Activated naive CD8-positive, alpha-beta T cell treated with anti-CD3 and anti-CD28 coated beads, Interleukin-2, amount 10 ng/mL, durations not matched to agents 7 days and 5 days (primary cell): ENCODE measurements at regions not wholly inside any gene's neighbourhood (a gene's known extent, or its start where the extent isn't known, plus 50 kb on each side); places are given as distances from the start of the nearest gene placed in this dataset.

Experiments
- ATAC-seq: fragments of 150-1000 bp; cut with Tn5 transposase; one replicate; pipeline ENCODE4 v1.10.0; 2021; ENCODE audit warnings: low read depth, moderate library complexity
- POLR2A ChIA-PET: fragments of 350-600 bp; sonication (Branson Sonifier 250); formaldehyde crosslinking; loops from one replicate; lab custom pipeline; 2021; ENCODE audit warnings: antibody characterized with exemption; lab: Charles Lee
- DNase-seq: peaks from one replicate; pipeline ENCODE4 v3.0.0; 2021
- H3K27ac Mint-ChIP-seq: one replicate; pipeline ENCODE4 v1.8.0; 2022; ENCODE audit warnings: mild to moderate bottlenecking, mixed read lengths
- H3K27me3 Mint-ChIP-seq: one replicate; pipeline ENCODE4 v1.8.0; 2022; ENCODE audit warnings: mild to moderate bottlenecking, moderate library complexity, mixed read lengths
- H3K36me3 Mint-ChIP-seq: one replicate; pipeline ENCODE4 v1.8.0; 2021; ENCODE audit warnings: mild to moderate bottlenecking, mixed read lengths
- H3K4me1 Mint-ChIP-seq: one replicate; pipeline ENCODE4 v1.8.0; 2021; ENCODE audit warnings: mixed read lengths
- H3K4me3 Mint-ChIP-seq: one replicate; pipeline ENCODE4 v1.8.0; 2022; ENCODE audit warnings: mild to moderate bottlenecking, moderate library complexity, mixed read lengths
- H3K9me3 Mint-ChIP-seq: one replicate; pipeline ENCODE4 v1.8.0; 2021; ENCODE audit warnings: mixed read lengths

DNA sequence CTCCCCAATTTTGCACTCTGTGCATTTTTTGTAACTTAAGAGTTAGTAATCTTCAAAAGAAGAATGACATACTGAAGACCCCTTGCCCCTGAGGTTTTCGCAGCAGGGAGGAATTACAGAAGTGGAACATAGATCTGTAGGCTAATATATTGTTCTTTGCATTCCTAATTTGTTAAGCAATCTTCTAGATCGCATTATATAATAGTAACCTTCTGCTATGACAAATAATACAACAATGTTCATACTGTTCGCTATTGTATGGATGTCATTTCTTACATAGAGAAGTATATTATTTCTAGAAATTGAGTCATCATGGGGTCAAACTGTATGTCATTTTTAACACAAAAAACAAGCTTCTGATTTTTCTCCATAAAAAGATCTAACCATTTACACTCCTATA lies 95.8 kb upstream of the TGFBR2 start:
- Mint-ChIP-seq H3K27ac (no peak overlapping the region), H3K4me3 (no peak overlapping the region), H3K36me3 (peaks cover 4% of the 10 kb centered on the region), H3K4me1 (peaks cover 7% of the 10 kb centered on the region), H3K27me3 (no peaks in the 10 kb centered on the region), H3K9me3 (peaks cover 2% of the 10 kb centered on the region)
- POLR2A ChIA-PET = no interaction called here
- no peak for DNase-seq
- ATAC-seq = no peak

DNA sequence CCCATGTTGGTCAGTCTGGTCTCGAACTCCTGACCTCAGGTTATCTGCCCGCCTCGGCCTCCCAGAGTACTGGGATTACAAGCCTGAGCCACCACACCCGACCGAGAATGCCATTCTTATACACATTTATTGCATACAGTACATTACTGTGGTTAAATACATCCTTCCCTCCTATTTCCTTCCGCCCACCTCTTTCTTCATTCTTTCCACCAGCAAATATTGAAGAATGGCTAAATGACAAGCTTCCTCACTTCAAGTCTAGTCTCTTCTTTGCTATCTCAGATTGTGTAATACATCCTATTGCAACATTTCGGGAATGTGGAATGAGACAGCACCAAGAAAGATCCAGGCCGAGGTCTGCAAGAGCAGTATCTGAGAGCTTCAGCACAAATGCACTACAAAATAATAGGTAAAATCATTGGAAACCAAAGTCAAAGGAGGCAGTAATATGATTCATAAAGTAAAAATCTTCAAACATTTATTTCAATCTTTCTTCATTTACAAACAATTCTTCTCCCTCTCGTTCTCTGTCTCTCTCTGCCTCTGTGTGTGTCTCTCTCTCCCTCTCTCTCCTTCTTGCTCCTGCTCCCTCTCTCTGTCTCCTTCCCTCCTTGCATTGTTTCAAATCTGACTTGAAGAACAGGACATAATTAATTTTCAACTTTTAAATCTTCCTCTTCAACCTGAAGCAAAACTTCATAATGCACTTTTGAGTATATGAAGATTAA lies 94.7 kb upstream of the TGFBR2 start:
- DNase-seq = no peak
- no peak overlapping the region for H3K27ac Mint-ChIP-seq
- no peak overlapping the region for H3K4me3 Mint-ChIP-seq
- POLR2A ChIA-PET = no interaction called here
- H3K4me1 Mint-ChIP-seq = peaks cover 9% of the 10 kb centered on the region
- peaks cover 2% of the 10 kb centered on the region for H3K36me3 Mint-ChIP-seq
- no peaks in the 10 kb centered on the region for H3K27me3 Mint-ChIP-seq
- ATAC-seq = no peak
- H3K9me3 Mint-ChIP-seq = no peaks in the 10 kb centered on the region

- POLR2A ChIA-PET = no interaction called here
- Mint-ChIP-seq H3K4me3 (no peak overlapping the region), H3K36me3 (peaks cover 6% of the 10 kb centered on the region), H3K27me3 (no peaks in the 10 kb centered on the region), H3K9me3 (peaks cover 2% of the 10 kb centered on the region), H3K27ac (no peak overlapping the region), H3K4me1 (peaks cover 11% of the 10 kb centered on the region)
- DNase-seq (no peak), ATAC-seq (no peak)
Measured at GRCh38 chr3:30512576-30512975, 93.8 kb upstream of the TGFBR2 start.

GRCh38 chr3:30513374-30514152 lies 92.8 kb upstream of the TGFBR2 start:
- H3K36me3 Mint-ChIP-seq = peaks cover 6% of the 10 kb centered on the region
- no peak for ATAC-seq
- no peak overlapping the region for H3K4me3 Mint-ChIP-seq
- DNase-seq = no peak
- no peaks in the 10 kb centered on the region for H3K27me3 Mint-ChIP-seq
- POLR2A ChIA-PET = no interaction called here
- peaks cover 21% of the 10 kb centered on the region for H3K4me1 Mint-ChIP-seq
- H3K9me3 Mint-ChIP-seq = peaks cover 4% of the 10 kb centered on the region
- H3K27ac Mint-ChIP-seq = no peak overlapping the region

DNA sequence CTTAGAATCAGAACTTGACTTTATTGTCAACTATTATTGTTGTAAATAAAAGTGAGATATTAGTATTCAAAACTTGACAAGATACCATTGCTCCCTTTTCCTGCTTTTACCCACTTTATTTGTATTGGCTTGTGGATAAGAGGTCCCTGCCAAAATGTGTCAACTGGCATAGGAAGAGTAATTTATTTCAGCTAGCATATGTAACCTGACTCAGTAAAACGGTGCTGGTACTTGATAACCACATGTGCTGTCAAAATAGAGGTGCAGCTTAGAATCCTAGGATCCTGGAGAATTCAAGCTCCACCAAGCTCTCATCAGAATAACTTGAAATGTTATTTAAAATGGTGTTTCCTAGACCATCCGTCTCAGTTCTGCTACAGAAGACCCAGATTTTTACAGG lies 90.2 kb upstream of the TGFBR2 start:
- POLR2A ChIA-PET = no interaction called here
- Mint-ChIP-seq H3K36me3 (peaks cover 6% of the 10 kb centered on the region), H3K4me1 (peaks cover 26% of the 10 kb centered on the region), H3K4me3 (no peak overlapping the region), H3K27ac (no peak overlapping the region), H3K9me3 (peaks cover 4% of the 10 kb centered on the region), H3K27me3 (no peaks in the 10 kb centered on the region)
- DNase-seq = no peak
- ATAC-seq = no peak

- peaks cover 4% of the 10 kb centered on the region for H3K9me3 Mint-ChIP-seq
- POLR2A ChIA-PET = interaction anchor here (1.0 to 2.2 kb wide), 2 partner anchors 83 to 89 kb away, joined by 4 to 9 read pairs; partner anchors contain the start of gene TGFBR2
- H3K4me3 Mint-ChIP-seq = peak overlapping the region; percentile 39
- peaks cover 19% of the 10 kb centered on the region for H3K4me1 Mint-ChIP-seq
- DNase-seq = no peak
- no peaks in the 10 kb centered on the region for H3K27me3 Mint-ChIP-seq
- H3K27ac Mint-ChIP-seq = no peak overlapping the region
- H3K36me3 Mint-ChIP-seq = peaks cover 4% of the 10 kb centered on the region
- no peak for ATAC-seq
Measured at GRCh38 chr3:30518181-30518864, 88.1 kb upstream of the TGFBR2 start.

GRCh38 chr3:30518872-30519271 lies 87.5 kb upstream of the TGFBR2 start:
- peaks cover 19% of the 10 kb centered on the region for H3K4me1 Mint-ChIP-seq
- no peak overlapping the region for H3K4me3 Mint-ChIP-seq
- peaks cover 4% of the 10 kb centered on the region for H3K9me3 Mint-ChIP-seq
- H3K36me3 Mint-ChIP-seq = peaks cover 4% of the 10 kb centered on the region
- no peak overlapping the region for H3K27ac Mint-ChIP-seq
- ATAC-seq = no peak
- POLR2A ChIA-PET = interaction anchor here (1.0 to 2.2 kb wide), 2 partner anchors 83 to 88 kb away, joined by 4 to 9 read pairs; partner anchors contain the start of gene TGFBR2
- H3K27me3 Mint-ChIP-seq = no peaks in the 10 kb centered on the region
- DNase-seq = no peak

DNA sequence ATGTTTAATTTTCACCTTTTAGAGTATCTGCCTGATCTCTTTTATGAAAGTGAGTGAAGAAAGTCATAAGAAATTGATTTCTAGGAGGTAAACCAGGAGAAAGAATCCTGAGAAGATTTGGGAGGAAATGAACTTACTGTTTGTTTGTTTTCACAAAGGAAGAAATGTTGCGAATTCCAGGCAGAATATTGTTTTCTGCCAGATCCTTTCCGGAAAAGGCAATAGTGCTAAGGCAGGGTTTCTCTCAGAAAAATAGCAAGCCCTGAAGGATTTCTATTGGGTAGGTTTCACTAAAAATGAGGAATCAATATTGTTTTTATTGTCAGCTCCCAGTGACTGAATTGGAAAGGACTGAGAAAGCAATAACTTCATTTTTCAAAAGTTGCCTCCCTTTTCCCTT lies 85.7 kb upstream of the TGFBR2 start:
- DNase-seq (no peak), ATAC-seq (no peak)
- H3K9me3 Mint-ChIP-seq = peaks cover 4% of the 10 kb centered on the region
- H3K27ac Mint-ChIP-seq = no peak overlapping the region
- peaks cover 9% of the 10 kb centered on the region for H3K36me3 Mint-ChIP-seq
- H3K4me3 Mint-ChIP-seq = no peak overlapping the region
- POLR2A ChIA-PET = interaction anchor here (1.6 kb wide), 1 partner anchor 86 kb away, joined by 3 read pairs; the partner anchor contains the start of gene TGFBR2
- H3K4me1 Mint-ChIP-seq = peaks cover 26% of the 10 kb centered on the region
- H3K27me3 Mint-ChIP-seq = no peaks in the 10 kb centered on the region

DNA sequence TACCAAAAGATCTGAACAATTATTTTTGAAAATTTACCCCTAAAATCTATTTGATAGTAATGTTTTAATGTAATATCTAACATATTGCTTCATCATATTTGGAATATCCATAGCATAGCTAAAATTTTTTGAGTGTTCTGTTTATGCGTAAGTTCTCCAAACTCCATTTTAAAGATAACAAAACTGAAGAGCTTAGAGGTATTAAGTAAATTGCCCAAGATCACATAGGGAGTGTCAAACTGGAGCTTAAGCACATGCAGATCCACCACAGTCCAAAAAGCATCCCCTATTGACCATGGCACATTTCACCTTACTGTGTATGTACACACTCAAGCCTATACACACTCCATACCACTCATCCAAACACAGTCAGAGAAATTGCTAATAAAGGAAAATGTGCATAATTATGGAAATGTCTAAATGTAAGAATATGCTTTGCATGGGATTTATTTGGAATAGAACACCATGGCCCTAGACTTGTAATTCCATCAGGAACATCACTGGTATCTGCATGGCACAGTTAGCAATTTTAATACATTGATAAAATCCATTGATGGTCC lies 85.2 kb upstream of the TGFBR2 start:
- H3K36me3 Mint-ChIP-seq = peaks cover 9% of the 10 kb centered on the region
- no peak for ATAC-seq
- no peak overlapping the region for H3K4me3 Mint-ChIP-seq
- peaks cover 24% of the 10 kb centered on the region for H3K4me1 Mint-ChIP-seq
- H3K27ac Mint-ChIP-seq = no peak overlapping the region
- POLR2A ChIA-PET = interaction anchor here (1.6 kb wide), 1 partner anchor 85 kb away, joined by 3 read pairs; the partner anchor contains the start of gene TGFBR2
- no peaks in the 10 kb centered on the region for H3K27me3 Mint-ChIP-seq
- DNase-seq = no peak
- H3K9me3 Mint-ChIP-seq = peaks cover 8% of the 10 kb centered on the region

DNA sequence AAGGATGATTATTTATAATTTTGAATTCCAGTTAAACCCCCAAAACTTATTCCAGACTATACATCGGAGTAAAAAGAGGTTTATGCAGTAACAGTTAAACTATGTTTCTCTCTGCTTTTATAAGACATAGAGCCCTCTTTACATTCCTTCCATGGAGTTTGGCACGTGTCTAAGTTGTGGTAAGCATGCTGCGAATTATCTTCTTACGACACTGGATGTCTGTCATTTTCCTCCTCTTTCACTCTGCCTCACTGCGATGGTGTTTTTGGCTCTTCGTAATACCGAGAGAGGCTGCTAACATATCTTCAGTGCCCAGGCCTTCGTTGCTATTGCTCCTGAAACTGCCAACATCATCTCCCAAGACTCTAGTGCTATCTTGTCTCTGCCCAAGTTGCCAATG lies 83.9 kb upstream of the TGFBR2 start:
- POLR2A ChIA-PET = no interaction called here
- H3K4me1 Mint-ChIP-seq = peaks cover 23% of the 10 kb centered on the region
- H3K27me3 Mint-ChIP-seq = no peaks in the 10 kb centered on the region
- ATAC-seq = no peak
- no peak overlapping the region for H3K4me3 Mint-ChIP-seq
- no peak for DNase-seq
- H3K9me3 Mint-ChIP-seq = peaks cover 8% of the 10 kb centered on the region
- H3K27ac Mint-ChIP-seq = no peak overlapping the region
- peaks cover 7% of the 10 kb centered on the region for H3K36me3 Mint-ChIP-seq

DNA sequence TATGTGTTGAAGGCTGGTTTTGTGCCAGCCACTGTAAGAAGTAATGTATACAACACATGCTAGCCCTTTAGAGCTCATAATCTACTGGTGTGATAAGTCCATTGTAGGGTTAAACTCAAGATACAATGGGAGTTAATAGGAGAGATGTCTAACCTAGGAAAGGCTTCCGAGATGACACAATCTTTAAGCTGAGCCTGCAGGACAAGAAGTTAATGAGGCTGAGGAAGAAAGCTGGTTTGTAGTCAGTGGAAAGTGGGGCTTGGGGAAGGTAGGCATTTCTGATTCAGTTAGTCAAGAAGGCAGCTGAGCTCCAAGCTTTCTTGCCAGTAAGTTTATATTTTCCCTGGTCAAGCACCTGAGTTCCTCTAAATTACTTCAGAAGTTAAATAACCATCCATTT lies 83.0 kb upstream of the TGFBR2 start:
- DNase-seq (no peak), ATAC-seq (no peak)
- Mint-ChIP-seq H3K36me3 (peaks cover 5% of the 10 kb centered on the region), H3K4me3 (no peak overlapping the region), H3K9me3 (peaks cover 5% of the 10 kb centered on the region), H3K27me3 (no peaks in the 10 kb centered on the region), H3K27ac (no peak overlapping the region), H3K4me1 (peaks cover 14% of the 10 kb centered on the region)
- POLR2A ChIA-PET = interaction anchor here (0.9 kb wide), 1 partner anchor 83 kb away, joined by 3 read pairs; the partner anchor contains the start of gene TGFBR2

DNA sequence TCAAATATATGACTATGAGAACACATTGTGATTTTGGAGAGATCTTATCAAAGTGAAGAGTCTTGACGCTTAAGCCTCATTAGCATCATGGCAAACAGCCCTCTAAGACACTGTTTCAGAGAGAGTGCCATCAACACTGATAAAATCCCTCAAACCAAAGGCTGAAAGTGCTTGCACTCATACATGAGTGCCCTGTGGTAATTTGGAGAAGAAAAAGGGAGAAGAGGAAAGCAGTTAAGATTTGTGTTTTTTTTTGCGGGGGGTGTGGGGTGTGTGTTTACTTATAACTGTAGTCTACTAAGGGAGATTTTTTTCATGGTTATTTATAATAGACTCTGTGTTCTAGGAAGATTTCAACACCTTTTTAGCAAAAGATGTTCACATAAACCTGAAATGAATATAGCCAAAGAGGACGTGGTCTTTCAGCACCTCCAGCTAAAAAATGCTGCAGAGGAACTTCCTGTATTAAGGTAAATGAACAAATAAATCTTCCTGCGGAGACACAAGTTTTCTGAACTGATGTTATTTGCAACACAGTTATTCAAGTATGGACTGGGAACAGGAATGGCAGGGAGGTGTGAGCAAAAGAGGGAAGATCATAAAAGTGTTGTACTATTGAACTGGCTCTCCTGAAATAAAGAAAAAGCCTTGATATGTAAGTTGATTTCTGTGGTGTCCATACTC lies 81.9 kb upstream of the TGFBR2 start:
- DNase-seq (no peak), ATAC-seq (peak; percentile 67)
- Mint-ChIP-seq H3K4me3 (peak overlapping the region; percentile 45), H3K27ac (peak overlapping the region; percentile 18), H3K9me3 (peaks cover 5% of the 10 kb centered on the region), H3K36me3 (peaks cover 5% of the 10 kb centered on the region), H3K4me1 (peaks cover 7% of the 10 kb centered on the region), H3K27me3 (no peaks in the 10 kb centered on the region)
- POLR2A ChIA-PET = no interaction called here
